Mucosa of descending colon (tissue), 3 donors: ENCODE measurements at regions not wholly inside any gene's neighbourhood (a gene's known extent, or its start where the extent isn't known, plus 50 kb on each side); places are given as distances from the start of the nearest gene placed in this dataset.

ENCODE experiments used
- ATAC-seq: fragments of 200-7000 bp; cut with Tn5 transposase; one replicate; pipeline ENCODE4 v1.9.1; 2020; ENCODE audit warnings: mild to moderate bottlenecking, moderate library complexity
- DNase-seq, 3 donors: peaks; one replicate each; pipeline ENCODE4 v3.0.0-alpha.2; 2020
- H3K36me3 ChIP-seq: fragments of 200-600 bp; one replicate; pipeline ENCODE4 v1.8.0; 2021; ENCODE audit warnings: low read depth, mild to moderate bottlenecking
- H3K4me1 ChIP-seq: fragments of 200-600 bp; one replicate; pipeline ENCODE4 v1.8.0; 2021; ENCODE audit warnings: low read depth, mild to moderate bottlenecking
- H3K4me3 ChIP-seq: fragments of 200-600 bp; one replicate; pipeline ENCODE4 v1.8.0; 2021; ENCODE audit warnings: mild to moderate bottlenecking
- H3K9me3 ChIP-seq: fragments of 200-600 bp; one replicate; pipeline ENCODE4 v1.8.0; 2021; ENCODE audit warnings: mild to moderate bottlenecking
- CTCF ChIP-seq: fragments of 200-600 bp; IDR thresholded peaks from one replicate; pipeline ENCODE4 v1.8.0; 2022; ENCODE audit warnings: antibody characterized with exemption, mild to moderate bottlenecking
- intact Hi-C, 2 donors: fragments of 100-400 bp; cut with DNase I in 1 of 2; cut with micrococcal nuclease in 1 of 2; formaldehyde crosslinking; loops; one replicate each; pipeline versions ENCODE4 v1.11.0 to v1.11.1; 2022; cut with DNase I, micrococcal nuclease
- donor health status: DM: no; HTN: no; CAD: no; lungs with moderate emphysema.
- donor health status: DM: no; HTN: no; CAD: no.
- donor health status: DM: no; HTN: yes; CAD: no.

GRCh38 chr17:52237151-52237550, 78.6 kb upstream of the CA10 start:
- no peaks in the 10 kb centered on the region for H3K9me3 ChIP-seq
- intact Hi-C loops: no loop called here
- no peak for TF ChIP-seq CTCF
- DNase-seq: no peak
- no peaks in the 10 kb centered on the region for H3K4me1 ChIP-seq
- ATAC-seq: no peak
- no peaks in the 10 kb centered on the region for H3K36me3 ChIP-seq
- H3K4me3 ChIP-seq: no peak overlapping the region

- intact Hi-C loops: no loop called here
- DNase-seq (no peak), ATAC-seq (no peak)
- TF ChIP-seq CTCF: no peak
- Histone ChIP-seq H3K36me3 (no peaks in the 10 kb centered on the region), H3K4me1 (no peaks in the 10 kb centered on the region), H3K9me3 (no peaks in the 10 kb centered on the region), H3K4me3 (no peak overlapping the region)
Observed at GRCh38 chr17:52235516-52235915, 77.0 kb upstream of the CA10 start.

GRCh38 chr17:52233632-52234031, 75.1 kb upstream of the CA10 start:
- no peak for DNase-seq
- no peak for ATAC-seq
- Histone ChIP-seq H3K4me3 (no peak overlapping the region), H3K4me1 (no peaks in the 10 kb centered on the region), H3K36me3 (no peaks in the 10 kb centered on the region), H3K9me3 (no peaks in the 10 kb centered on the region)
- intact Hi-C loops: no loop called here
- no peak for TF ChIP-seq CTCF

GRCh38 chr17:52233176-52233575, 74.7 kb upstream of the CA10 start:
- no peak for DNase-seq
- TF ChIP-seq CTCF: no peak
- Histone ChIP-seq H3K9me3 (no peaks in the 10 kb centered on the region), H3K36me3 (no peaks in the 10 kb centered on the region), H3K4me3 (no peak overlapping the region), H3K4me1 (no peaks in the 10 kb centered on the region)
- intact Hi-C loops: no loop called here
- no peak for ATAC-seq

- intact Hi-C loops: no loop called here
- no peak overlapping the region for H3K4me3 ChIP-seq
- no peak for ATAC-seq
- no peaks in the 10 kb centered on the region for H3K9me3 ChIP-seq
- TF ChIP-seq CTCF: no peak
- no peaks in the 10 kb centered on the region for H3K36me3 ChIP-seq
- DNase-seq: no peak
- H3K4me1 ChIP-seq: no peaks in the 10 kb centered on the region
Observed at GRCh38 chr17:52228823-52229222, 70.3 kb upstream of the CA10 start.

GRCh38 chr17:52227926-52228325, 69.4 kb upstream of the CA10 start:
- Histone ChIP-seq H3K36me3 (no peaks in the 10 kb centered on the region), H3K4me1 (no peaks in the 10 kb centered on the region), H3K9me3 (no peaks in the 10 kb centered on the region), H3K4me3 (no peak overlapping the region)
- no peak for TF ChIP-seq CTCF
- DNase-seq: no peak
- no peak for ATAC-seq
- intact Hi-C loops: no loop called here
